ENCODE measurements at regions not wholly inside any gene's neighbourhood (a gene's known extent, or its start where the extent isn't known, plus 50 kb on each side); places are given as distances from the start of the nearest gene placed in this dataset.

- DNase-seq (ENCODE audit: low read depth, low spot score) = no peak
Measured at GRCh38 chr6:165825256-165825815, 162.3 kb upstream of the PDE10A start.

- DNase-seq (ENCODE audit: low read depth, low spot score) = no peak
Measured at GRCh38 chr6:165823609-165824326, 160.7 kb upstream of the PDE10A start.

DNA sequence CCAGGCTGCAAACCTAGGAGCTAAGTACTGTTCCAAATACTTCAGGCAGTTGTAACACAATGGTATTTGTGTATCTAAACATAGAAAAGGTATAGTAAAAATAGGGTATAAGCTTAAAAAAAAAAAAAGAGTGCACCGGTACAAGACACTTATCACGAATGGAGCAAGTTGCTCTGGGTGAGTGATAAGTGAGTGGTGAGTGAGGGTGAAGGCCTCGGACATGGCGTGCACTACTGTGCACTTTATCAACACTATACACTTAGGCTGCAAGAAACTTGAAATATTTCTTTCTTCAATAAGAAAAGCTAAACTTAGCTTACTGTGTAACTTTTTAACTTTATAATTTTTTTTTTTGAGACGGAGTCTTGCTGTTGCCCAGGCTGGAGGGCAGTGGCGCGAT lies 159.5 kb upstream of the PDE10A start:
- no peak for DNase-seq (ENCODE audit: low read depth, low spot score)

GRCh38 chr6:165821754-165822153 lies 158.7 kb upstream of the PDE10A start:
- no peak for DNase-seq (ENCODE audit: low read depth, low spot score)

- DNase-seq (ENCODE audit: low read depth, low spot score) = no peak
Measured at GRCh38 chr6:165820934-165821333, 157.9 kb upstream of the PDE10A start.

GRCh38 chr6:165820407-165820806 lies 157.4 kb upstream of the PDE10A start:
- DNase-seq (ENCODE audit: low read depth, low spot score) = no peak

GRCh38 chr6:165819394-165819793 lies 156.4 kb upstream of the PDE10A start:
- no peak for DNase-seq (ENCODE audit: low read depth, low spot score)

GRCh38 chr6:165818200-165818599 lies 155.2 kb upstream of the PDE10A start:
- DNase-seq (ENCODE audit: low read depth, low spot score) = no peak

- DNase-seq (ENCODE audit: low read depth, low spot score) = no peak
Measured at GRCh38 chr6:165817771-165818170, 154.7 kb upstream of the PDE10A start.

- no peak for DNase-seq (ENCODE audit: low read depth, low spot score)
Measured at GRCh38 chr6:165817148-165817547, 154.1 kb upstream of the PDE10A start.

- DNase-seq (ENCODE audit: low read depth, low spot score) = no peak
Measured at GRCh38 chr6:165814679-165815078, 151.6 kb upstream of the PDE10A start.

- no peak for DNase-seq (ENCODE audit: low read depth, low spot score)
Measured at GRCh38 chr6:165811512-165811911, 148.5 kb upstream of the PDE10A start.

DNA sequence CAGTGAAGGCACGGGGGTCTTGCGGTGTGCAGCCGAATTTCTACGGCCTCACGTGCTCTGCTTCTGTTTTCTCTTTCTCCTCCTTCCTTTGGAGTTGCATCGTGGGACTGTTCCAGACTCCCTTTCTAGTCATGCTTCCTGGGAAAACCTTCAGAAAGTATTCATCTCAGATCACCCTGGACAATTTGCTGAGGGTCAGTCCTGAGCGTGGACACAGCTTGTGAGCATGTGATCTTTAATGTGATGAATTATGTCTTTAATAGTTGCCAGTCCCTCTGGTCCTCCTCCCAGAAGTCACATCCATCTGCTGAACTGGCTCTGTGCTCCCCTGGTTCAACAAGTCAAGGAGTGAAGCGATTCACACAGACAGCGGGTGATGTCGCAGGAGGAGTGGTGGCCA lies 145.0 kb upstream of the PDE10A start:
- no peak for DNase-seq (ENCODE audit: low read depth, low spot score)

DNA sequence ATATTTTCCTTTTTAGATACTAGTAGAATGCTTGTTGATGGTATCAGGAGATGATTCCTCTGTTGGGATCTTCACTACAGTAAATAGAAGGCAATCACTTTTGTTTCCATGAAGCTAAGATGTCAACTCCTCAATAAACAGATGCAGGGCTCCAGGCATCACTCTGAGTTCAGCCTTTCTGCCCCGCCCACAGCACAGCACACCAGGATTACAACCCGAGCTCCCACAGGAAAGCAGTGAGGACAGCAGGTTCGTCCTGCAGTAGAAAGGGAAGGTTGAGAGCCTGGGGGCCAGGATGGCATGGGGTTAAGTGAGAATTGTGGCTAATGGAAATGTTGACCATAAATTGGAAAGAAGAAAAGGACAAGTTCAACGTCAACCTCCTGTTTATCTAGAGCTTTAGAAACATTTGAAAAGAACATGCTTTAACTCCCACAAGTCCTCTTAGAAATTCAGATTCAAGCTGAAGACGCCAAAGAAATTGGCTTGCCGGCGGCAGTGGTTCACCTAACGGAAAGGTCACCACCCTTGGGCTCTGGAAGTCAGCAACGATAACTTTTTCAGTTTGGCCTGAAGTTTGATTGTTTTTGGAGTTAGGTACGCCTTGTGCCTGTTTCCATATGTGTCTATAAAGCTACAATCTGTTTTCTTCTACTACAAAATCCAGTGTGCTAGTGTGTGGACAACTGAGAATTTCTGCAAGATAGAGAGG lies 144.4 kb upstream of the PDE10A start:
- no peak for DNase-seq (ENCODE audit: low read depth, low spot score)

DNA sequence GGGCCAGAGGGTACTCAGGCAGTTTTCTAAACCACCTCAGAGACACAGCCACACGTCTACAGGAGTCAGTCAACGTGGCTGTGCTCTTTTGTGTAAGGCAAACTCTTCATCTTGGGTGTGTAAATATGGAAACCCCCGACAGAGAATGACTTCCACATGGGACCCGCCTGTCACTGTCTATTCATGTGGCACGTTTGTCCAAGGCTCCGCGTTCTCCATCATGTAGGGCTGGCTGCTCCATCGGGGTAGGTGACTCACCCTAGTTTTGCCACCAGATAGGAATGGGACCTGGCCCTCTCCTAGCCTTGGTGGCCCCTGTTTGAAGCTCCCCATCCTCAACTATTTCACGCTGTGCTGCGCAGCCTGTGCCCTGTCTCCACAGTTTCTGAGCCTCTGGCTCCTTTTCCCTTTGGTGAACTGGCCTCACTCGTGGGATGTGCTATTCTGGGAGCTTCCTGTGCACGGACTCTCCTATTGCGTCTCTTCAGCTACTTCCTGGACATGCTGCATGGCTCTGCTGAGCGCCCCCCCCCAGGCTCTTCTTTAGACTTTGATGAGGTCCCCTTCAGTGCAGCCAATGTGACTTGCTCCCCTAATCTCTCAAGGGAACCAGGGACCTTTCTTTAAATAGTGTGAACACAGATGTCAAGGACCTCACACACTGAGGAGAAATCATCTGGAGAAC lies 143.2 kb upstream of the PDE10A start:
- no peak for DNase-seq (ENCODE audit: low read depth, low spot score)

DNA sequence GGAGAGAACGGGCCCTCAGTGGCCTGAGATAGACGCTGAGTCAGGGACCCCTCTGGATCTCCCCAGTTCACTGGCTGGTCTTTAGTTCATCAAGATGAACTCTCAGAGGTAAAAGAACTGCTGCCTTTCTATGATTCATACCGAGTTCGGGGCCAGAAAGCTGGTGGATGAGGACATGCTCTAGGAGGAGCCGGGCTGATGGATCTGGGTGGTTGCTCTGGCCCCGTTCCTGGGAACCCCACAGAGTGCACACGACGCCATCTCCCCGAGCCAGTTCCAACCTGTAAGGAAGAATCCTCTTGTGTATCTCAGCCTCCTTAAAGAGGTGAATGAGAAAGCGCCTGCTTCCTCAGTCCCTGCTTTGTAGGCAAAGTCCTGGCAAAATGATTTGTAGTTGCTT lies 142.6 kb upstream of the PDE10A start:
- DNase-seq (ENCODE audit: low read depth, low spot score) = no peak

GRCh38 chr6:165805067-165805555 lies 142.1 kb upstream of the PDE10A start:
- no peak for DNase-seq (ENCODE audit: low read depth, low spot score)

DNA sequence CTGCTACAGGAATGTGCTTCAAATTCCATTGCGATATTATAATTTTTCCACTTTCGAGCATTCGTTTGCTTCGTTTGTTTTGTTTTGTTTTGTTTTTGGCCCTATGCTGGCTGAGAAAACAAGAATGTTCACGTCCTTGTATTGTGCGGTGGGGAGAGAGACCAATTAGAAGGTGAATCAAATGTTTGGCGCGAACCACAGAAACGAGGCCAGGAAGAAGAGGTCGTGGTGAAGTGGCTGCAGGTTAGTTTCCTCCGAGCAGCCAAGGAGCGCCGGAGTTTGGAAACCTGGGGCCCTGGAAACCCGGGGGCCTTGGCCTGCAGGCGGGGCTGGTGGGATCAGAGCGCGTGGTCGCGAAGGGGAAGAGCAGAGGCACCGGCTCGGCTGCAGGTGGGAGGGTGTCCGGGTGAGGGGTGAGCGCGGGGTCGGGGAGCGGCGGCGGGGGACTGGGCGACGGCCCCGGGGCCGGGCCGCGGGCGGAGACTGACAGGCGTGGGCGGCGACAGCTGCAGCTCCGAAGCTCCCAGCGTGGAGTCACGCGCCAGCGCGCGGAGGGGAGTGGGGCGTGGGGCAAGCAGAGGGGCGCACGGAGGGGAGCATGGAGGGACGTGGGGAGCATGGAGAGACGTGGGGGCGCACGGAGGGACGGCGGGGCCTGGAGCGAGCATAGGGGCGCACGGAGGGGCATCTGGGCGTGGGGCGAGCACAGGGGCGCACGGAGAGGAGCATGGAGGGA lies 141.5 kb upstream of the PDE10A start:
- DNase-seq (ENCODE audit: low read depth, low spot score) = no peak

DNA sequence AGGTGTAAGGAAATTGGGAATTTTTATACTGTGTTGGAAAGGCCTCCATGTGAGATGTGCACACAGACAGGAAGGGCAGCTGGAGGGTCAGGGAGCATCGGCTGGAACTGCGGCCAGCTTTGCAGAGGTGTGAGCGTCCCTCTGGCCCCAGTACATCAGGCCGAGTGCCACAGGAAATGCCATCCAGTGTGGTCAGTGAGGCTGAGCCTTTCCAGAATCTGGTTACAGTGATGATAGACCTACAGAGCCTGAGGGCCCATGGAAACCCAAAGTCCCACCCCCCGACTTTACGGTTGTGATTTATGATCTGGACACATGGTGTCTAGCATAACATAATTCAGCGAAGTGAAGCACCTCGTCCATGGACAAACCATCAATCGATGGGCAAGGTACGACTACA lies 137.3 kb upstream of the PDE10A start:
- DNase-seq (ENCODE audit: low read depth, low spot score) = no peak

GRCh38 chr6:165799391-165800153 lies 136.5 kb upstream of the PDE10A start:
- DNase-seq (ENCODE audit: low read depth, low spot score) = peak; percentile 15

- no peak for DNase-seq (ENCODE audit: low read depth, low spot score)
Measured at GRCh38 chr6:165798991-165799390, 135.9 kb upstream of the PDE10A start.

Data from smooth muscle cell of the brain vasculature (primary cell).